K562 (cell line): ENCODE measurements at regions not wholly inside any gene's neighbourhood (a gene's known extent, or its start where the extent isn't known, plus 50 kb on each side); places are given as distances from the start of the nearest gene placed in this dataset.

Experiments
- ATAC-seq: fragments of 200-7000 bp; cut with Tn5 transposase; 3 replicates; pipeline ENCODE4 v1.9.1; 2020; ENCODE audit warnings: moderate library complexity
- BruUV-seq: library from RNA; stranded (reverse); fragments of 400-500 nt; replicated peaks from 2 replicates; lab custom pipeline; 2021; lab: Mats Ljungman, UMichigan
- CTCF ChIA-PET: fragments of 300-600 bp; formaldehyde crosslinking; extraction: SDS; loops from one replicate; lab custom pipeline; 2021; ENCODE audit warnings: low intra/inter-chr PET ratio; lab: Yijun Ruan, JAX
- POLR2A ChIA-PET: fragments of 300-600, 350-650 bp; sonication (Branson Sonifier 250); formaldehyde crosslinking; extraction: SDS; loops from one replicate; lab custom pipeline; 2021; ENCODE audit warnings: antibody characterized with exemption, inconsistent platforms; lab: Yijun Ruan, JAX
- DNase-seq, 4 experiments: peaks; one replicate each; pipeline versions ENCODE4 v3.0.0 to v3.0.0-alpha.2; 2011 to 2018; ENCODE audit warnings: low spot score in 3 of 4, mixed read lengths in 3 of 4; ENCODE audit errors: extremely low read depth in 1 of 4
- FAIRE-seq: peaks from 2 replicates; lab custom pipeline; 2011; peaks lifted over from hg19 to GRCh38; lab: Jason Lieb, UNC
- H2AFZ ChIP-seq: 2 replicates; pipeline ENCODE4 v1.6.0; 2011; ENCODE audit warnings: low read depth, low read length, control low read depth, inconsistent platforms
- H3K27ac ChIP-seq: fragments of 200-600 bp; 3 replicates; pipeline ENCODE4 v1.8.0; 2011; ENCODE audit warnings: low read depth, mild to moderate bottlenecking, control low read depth, inconsistent platforms, low read length, moderate library complexity, mixed read lengths; ENCODE audit errors: extremely low read depth
- H3K27me3 ChIP-seq, 2 experiments: fragments of 300-600 bp in 1 of 2; 2 replicates in 1 of 2; 3 replicates in 1 of 2; pipeline versions ENCODE4 v1.6.0 to v1.8.0; 2011; ENCODE audit warnings: inconsistent platforms in 2 of 2, low read length in 2 of 2, mild to moderate bottlenecking in 1 of 2, mixed read lengths in 1 of 2, moderate library complexity in 1 of 2; ENCODE audit not compliant: control insufficient read depth in 2 of 2, insufficient read depth in 2 of 2
- H3K36me3 ChIP-seq: fragments of 300-600 bp; 3 replicates; pipeline ENCODE4 v1.8.0; 2011; ENCODE audit warnings: mild to moderate bottlenecking, low read length, inconsistent platforms; ENCODE audit not compliant: control insufficient read depth, insufficient read depth
- H3K4me1 ChIP-seq, 2 experiments: fragments of 200-600 bp in 1 of 2; replicated peaks in 1 of 2; 2 replicates in 1 of 2; 3 replicates in 1 of 2; pipeline versions ENCODE4 v1.5.1 to v1.8.0; 2011; ENCODE audit warnings: inconsistent platforms in 2 of 2, low read length in 2 of 2, mild to moderate bottlenecking in 1 of 2, mixed read lengths in 1 of 2, moderate library complexity in 1 of 2; ENCODE audit not compliant: control insufficient read depth in 2 of 2, insufficient read depth in 2 of 2
- H3K4me2 ChIP-seq: 2 replicates; pipeline ENCODE4 v1.6.1; 2011; ENCODE audit warnings: low read length, control low read depth, inconsistent platforms, mixed read lengths; ENCODE audit not compliant: insufficient read depth
- H3K4me3 ChIP-seq: fragments of 200-600 bp; sonication (generic), shearing (Covaris generic); 2 replicates; pipeline ENCODE4 v1.5.1; 2016; ENCODE audit warnings: control low read depth, inconsistent platforms
- H3K79me2 ChIP-seq: fragments of 200-600 bp; 3 replicates; pipeline ENCODE4 v1.8.0; 2011; ENCODE audit warnings: low read length, inconsistent platforms; ENCODE audit not compliant: control insufficient read depth, insufficient read depth
- H3K9ac ChIP-seq, 2 experiments: 2 replicates each; pipeline versions ENCODE4 v1.6.0 to v1.6.1; 2011; ENCODE audit warnings: low read depth in 2 of 2, low read length in 2 of 2, control low read depth in 1 of 2, inconsistent platforms in 1 of 2, mild to moderate bottlenecking in 1 of 2, mixed read lengths in 1 of 2; ENCODE audit not compliant: insufficient read depth in 1 of 2
- H3K9me1 ChIP-seq: one replicate; pipeline ENCODE4 v1.6.0; 2011; ENCODE audit warnings: inconsistent platforms, mild to moderate bottlenecking, low read length, moderate library complexity; ENCODE audit not compliant: control insufficient read depth, insufficient read depth
- H3K9me3 ChIP-seq: replicated peaks from 2 replicates; pipeline ENCODE4 v1.5.1; 2011; ENCODE audit warnings: low read depth, low read length, inconsistent platforms; ENCODE audit not compliant: control insufficient read depth, insufficient read depth
- H4K20me1 ChIP-seq: replicated peaks from 2 replicates; pipeline ENCODE4 v1.6.1; 2011; ENCODE audit warnings: low read length, inconsistent platforms, mixed read lengths; ENCODE audit not compliant: control insufficient read depth, insufficient read depth
- EGR1 ChIP-seq: fragments of 450-650 bp; conservative IDR thresholded peaks from 2 replicates; pipeline ENCODE4 v1.6.1; 2017; ENCODE audit warnings: mild to moderate bottlenecking
- GABPA ChIP-seq: fragments of 200-800 bp; sonication (Bioruptor generic); conservative IDR thresholded peaks from 2 replicates; pipeline ENCODE4 v1.6.1; 2016; ENCODE audit warnings: low read depth, missing genetic modification characterization, missing compliant biosample characterization
- HDAC1 ChIP-seq, 2 experiments: fragments of 450-650 bp; IDR thresholded peaks; 2 replicates each; pipeline ENCODE4 v1.6.1; 2016 to 2017; ENCODE audit warnings: inconsistent platforms in 1 of 2, mild to moderate bottlenecking in 1 of 2, moderate library complexity in 1 of 2
- HDAC3 ChIP-seq: fragments of 450-650 bp; IDR thresholded peaks from 2 replicates; pipeline ENCODE4 v1.6.1; 2018; ENCODE audit warnings: borderline replicate concordance, mild to moderate bottlenecking, moderate library complexity; ENCODE audit not compliant: partially characterized antibody
- MECOM ChIP-seq: fragments of 250-450 bp; sonication (Bioruptor Pico); IDR thresholded peaks from 2 replicates; pipeline ENCODE4 v1.8.0; 2022; ENCODE audit warnings: inconsistent platforms
- MEIS2 ChIP-seq: fragments of 450-650 bp; IDR thresholded peaks from 2 replicates; pipeline ENCODE4 v1.6.1; 2014; ENCODE audit warnings: mild to moderate bottlenecking; ENCODE audit not compliant: partially characterized antibody
- NELFE ChIP-seq: IDR thresholded peaks from 2 replicates; pipeline ENCODE4 v1.6.1; 2011; ENCODE audit warnings: mild to moderate bottlenecking; ENCODE audit not compliant: insufficient read depth, insufficient read length
- PKNOX1 ChIP-seq: fragments of 450-650 bp; IDR thresholded peaks from 2 replicates; pipeline ENCODE4 v1.6.1; 2016
- PTBP1 ChIP-seq: fragments of 200-400 bp; formaldehyde crosslinking; IDR thresholded peaks from 2 replicates; pipeline ENCODE4 v1.6.1; 2017; ENCODE audit warnings: low read depth, low read length
- WGBS: fragments of 100-300 bp; shearing (Covaris generic); methylation state at CpG from one replicate; pipeline ENCODE4 v1.1.6; 2016; ENCODE audit warnings: low coverage, mixed read lengths; ENCODE audit not compliant: insufficient coverage; ENCODE audit errors: missing lambda C conversion rate; 5-methylcytosine and 5-hydroxymethylcytosine counted together
- in situ Hi-C: fragments of 300-500 bp; cut with MboI; formaldehyde crosslinking; loops from 4 replicates; pipeline ENCODE4 v1.15.0; 2018; ENCODE audit warnings: inconsistent platforms, mixed read lengths
- intact Hi-C: fragments of 100-400 bp; cut with micrococcal nuclease; formaldehyde crosslinking; loops from 2 replicates; pipeline ENCODE4 v1.14.2; 2022
- TF ChIP-seq, protein P1 (sequence below): fragments of 200-800 bp; sonication (Bioruptor generic); IDR thresholded peaks from 2 replicates; pipeline ENCODE4 v1.6.1; 2017; ENCODE audit warnings: missing genetic modification characterization, missing compliant biosample characterization
- TF ChIP-seq, protein P2 (sequence below), 2 experiments: IDR thresholded peaks in 1 of 2; conservative IDR thresholded peaks in 1 of 2; 2 replicates each; pipeline ENCODE4 v1.6.1; 2016; ENCODE audit warnings: low read depth in 2 of 2, mild to moderate bottlenecking in 1 of 2, missing compliant biosample characterization in 1 of 2, missing genetic modification characterization in 1 of 2, moderate library complexity in 1 of 2

GRCh38 chr2:217092710-217093379 lies 233.0 kb upstream of the TNP1 start (continued):
- TF ChIP-seq, protein P1, sequence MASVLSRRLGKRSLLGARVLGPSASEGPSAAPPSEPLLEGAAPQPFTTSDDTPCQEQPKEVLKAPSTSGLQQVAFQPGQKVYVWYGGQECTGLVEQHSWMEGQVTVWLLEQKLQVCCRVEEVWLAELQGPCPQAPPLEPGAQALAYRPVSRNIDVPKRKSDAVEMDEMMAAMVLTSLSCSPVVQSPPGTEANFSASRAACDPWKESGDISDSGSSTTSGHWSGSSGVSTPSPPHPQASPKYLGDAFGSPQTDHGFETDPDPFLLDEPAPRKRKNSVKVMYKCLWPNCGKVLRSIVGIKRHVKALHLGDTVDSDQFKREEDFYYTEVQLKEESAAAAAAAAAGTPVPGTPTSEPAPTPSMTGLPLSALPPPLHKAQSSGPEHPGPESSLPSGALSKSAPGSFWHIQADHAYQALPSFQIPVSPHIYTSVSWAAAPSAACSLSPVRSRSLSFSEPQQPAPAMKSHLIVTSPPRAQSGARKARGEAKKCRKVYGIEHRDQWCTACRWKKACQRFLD (CRISPR knock-in tag): no peak; the same call in 1 of the 2 replicates
- TF ChIP-seq HDAC3: peak; percentile 30

DNA sequence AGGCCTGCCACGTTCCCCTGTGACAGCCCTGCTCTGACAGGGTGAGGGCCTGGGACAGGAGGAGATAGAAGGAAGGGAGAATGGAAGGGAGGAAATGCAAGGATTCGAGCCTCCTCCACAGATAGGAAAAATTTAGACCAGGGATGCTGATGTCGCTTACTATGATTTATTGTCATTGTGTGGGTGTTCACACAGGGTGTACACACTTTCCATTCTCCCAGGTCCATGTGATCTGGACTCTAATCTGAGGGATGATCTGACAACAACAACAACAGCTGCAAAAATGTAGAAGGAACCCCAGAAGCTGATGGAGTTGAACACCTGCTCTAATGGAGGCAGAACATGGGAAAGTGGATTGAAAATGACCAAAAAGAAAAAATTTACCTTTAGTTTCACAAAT lies 231.7 kb upstream of the TNP1 start:
- peak overlapping the region; percentile 12; the same call in 1 of the 3 replicates for H3K27ac ChIP-seq
- no peaks in the 10 kb centered on the region for H3K36me3 ChIP-seq
- H3K4me2 ChIP-seq: no peak overlapping the region
- FAIRE-seq (peak; percentile 58), ATAC-seq (no peak), DNase-seq (no peak)
- H2AFZ ChIP-seq: peak overlapping the region; percentile 27; the same call in 1 of the 2 replicates
- in situ Hi-C loops (no loop called here), intact Hi-C loops (loop anchor here (5.0 kb wide), 1 partner anchor 61 kb away; no protein-coding TSS in a partner anchor)
- no peaks in the 10 kb centered on the region for H3K79me2 ChIP-seq
- H3K9me3 ChIP-seq: no peaks in the 10 kb centered on the region
- no peaks in the 10 kb centered on the region for H3K27me3 ChIP-seq
- H3K4me1 ChIP-seq: peaks cover 15 to 54% of the 10 kb centered on the region in 2 experiments
- ChIA-PET CTCF (no interaction called here), POLR2A (no interaction called here)
- no peak overlapping the region for H3K9ac ChIP-seq
- no peaks in the 10 kb centered on the region for H3K9me1 ChIP-seq
- H3K4me3 ChIP-seq: no peak overlapping the region
- WGBS: 19% methylated on average over 3 of the region's 3 CpGs
- no TSS peak for BruUV-seq
- no peaks in the 10 kb centered on the region for H4K20me1 ChIP-seq
- TF ChIP-seq HDAC1 (IDR thresholded peaks at IDR 0.05): no peak
- no peak for TF ChIP-seq MECOM
- peak; percentile 85 for TF ChIP-seq MEIS2
- TF ChIP-seq, protein P2, sequence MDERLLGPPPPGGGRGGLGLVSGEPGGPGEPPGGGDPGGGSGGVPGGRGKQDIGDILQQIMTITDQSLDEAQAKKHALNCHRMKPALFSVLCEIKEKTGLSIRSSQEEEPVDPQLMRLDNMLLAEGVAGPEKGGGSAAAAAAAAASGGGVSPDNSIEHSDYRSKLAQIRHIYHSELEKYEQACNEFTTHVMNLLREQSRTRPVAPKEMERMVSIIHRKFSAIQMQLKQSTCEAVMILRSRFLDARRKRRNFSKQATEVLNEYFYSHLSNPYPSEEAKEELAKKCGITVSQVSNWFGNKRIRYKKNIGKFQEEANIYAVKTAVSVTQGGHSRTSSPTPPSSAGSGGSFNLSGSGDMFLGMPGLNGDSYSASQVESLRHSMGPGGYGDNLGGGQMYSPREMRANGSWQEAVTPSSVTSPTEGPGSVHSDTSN (CRISPR knock-in tag; IDR thresholded peaks at IDR 0.05; ENCODE audit: low read depth): no peak
- TF ChIP-seq, protein P2 (tag; conservative IDR thresholded peaks at IDR 0.05; ENCODE audit: low read depth): peak; percentile 63
- peak; percentile 61 for TF ChIP-seq EGR1
- TF ChIP-seq PTBP1: no peak
- TF ChIP-seq NELFE: no peak
- TF ChIP-seq GABPA (tag): no peak
- peak; percentile 86 for TF ChIP-seq PKNOX1
